Neural cell (in vitro differentiated cells): ENCODE measurements at regions not wholly inside any gene's neighbourhood (a gene's known extent, or its start where the extent isn't known, plus 50 kb on each side); places are given as distances from the start of the nearest gene placed in this dataset.

Experiments
- H2AFZ ChIP-seq: fragments of 200-600, 300-800 bp; sonication (generic), shearing (Covaris generic); 2 replicates; pipeline ENCODE4 v1.6.0; 2014; ENCODE audit warnings: low read depth, mild to moderate bottlenecking, antibody characterized with exemption, low read length, moderate library complexity
- H3F3A ChIP-seq: fragments of 200-600 bp; shearing (Covaris generic); 2 replicates; pipeline ENCODE4 v1.6.1; 2016; ENCODE audit warnings: mild to moderate bottlenecking, moderate library complexity, mixed read lengths, antibody characterized with exemption, low read length; ENCODE audit not compliant: insufficient read depth, poor library complexity, severe bottlenecking
- H3K27ac ChIP-seq: fragments of 200-600, 300-800 bp; sonication (generic), shearing (Covaris generic); 2 replicates; pipeline ENCODE4 v1.5.1; 2014; ENCODE audit warnings: mild to moderate bottlenecking, low read length, moderate library complexity
- H3K27me3 ChIP-seq: fragments of 300-800, 200-600 bp; sonication (generic), shearing (Covaris generic); 2 replicates; pipeline ENCODE4 v1.6.0; 2014; ENCODE audit warnings: mild to moderate bottlenecking, low read depth, low read length, moderate library complexity; ENCODE audit not compliant: insufficient read depth
- H3K36me3 ChIP-seq: fragments of 300-800, 200-600 bp; sonication (generic), shearing (Covaris generic); 2 replicates; pipeline ENCODE4 v1.5.1; 2014; ENCODE audit warnings: mild to moderate bottlenecking, antibody characterized with exemption, low read length, moderate library complexity; ENCODE audit not compliant: insufficient read depth
- H3K4me2 ChIP-seq: fragments of 300-800, 200-600 bp; sonication (generic), shearing (Covaris generic); 2 replicates; pipeline ENCODE4 v1.6.0; 2014; ENCODE audit warnings: mild to moderate bottlenecking, low read length
- H3K4me3 ChIP-seq: fragments of 300-800, 200-600 bp; sonication (generic), shearing (Covaris generic); 2 replicates; pipeline ENCODE4 v1.5.1; 2014; ENCODE audit warnings: mild to moderate bottlenecking, low read length, moderate library complexity
- H3K79me2 ChIP-seq: fragments of 200-600 bp; shearing (Covaris generic); replicated peaks from 2 replicates; pipeline ENCODE4 v1.6.0; 2014; ENCODE audit warnings: mild to moderate bottlenecking, low read length, moderate library complexity; ENCODE audit not compliant: insufficient read depth
- H3K9ac ChIP-seq: fragments of 300-800, 200-600 bp; sonication (generic), shearing (Covaris generic); 2 replicates; pipeline ENCODE4 v1.6.1; 2016; ENCODE audit warnings: mild to moderate bottlenecking, low read length, mixed read lengths
- H3K9me2 ChIP-seq: fragments of 200-600 bp; shearing (Covaris generic); 2 replicates; pipeline ENCODE4 v1.6.1; 2016; ENCODE audit warnings: mild to moderate bottlenecking, low read length, mixed read lengths; ENCODE audit not compliant: insufficient read depth
- H3K9me3 ChIP-seq: fragments of 200-600, 300-800 bp; sonication (generic), shearing (Covaris generic); 2 replicates; pipeline ENCODE4 v1.6.1; 2016; ENCODE audit warnings: mild to moderate bottlenecking, mixed run types, low read length, moderate library complexity, mixed read lengths
- H4K20me1 ChIP-seq: fragments of 200-600 bp; shearing (Covaris generic); 2 replicates; pipeline ENCODE4 v1.6.1; 2016; ENCODE audit warnings: mild to moderate bottlenecking, mixed run types; ENCODE audit not compliant: insufficient read depth
- CTCF ChIP-seq: fragments of 450-650 bp; IDR thresholded peaks from 2 replicates; pipeline ENCODE4 v1.5.1; 2014; ENCODE audit warnings: antibody characterized with exemption, mild to moderate bottlenecking, moderate library complexity; ENCODE audit not compliant: poor library complexity, severe bottlenecking
- EP300 ChIP-seq: fragments of 450-650 bp; conservative IDR thresholded peaks from 2 replicates; pipeline ENCODE4 v1.6.1; 2014; ENCODE audit warnings: antibody characterized with exemption, mild to moderate bottlenecking, moderate library complexity; ENCODE audit not compliant: poor library complexity, severe bottlenecking
- EZH2 ChIP-seq: fragments of 200-600, 300-800 bp; shearing (Covaris generic), sonication (generic); IDR thresholded peaks from 2 replicates; pipeline ENCODE4 v1.6.1; 2014; ENCODE audit warnings: antibody characterized with exemption, low read length, borderline replicate concordance, mild to moderate bottlenecking; ENCODE audit not compliant: insufficient read depth, poor library complexity, severe bottlenecking
- MXI1 ChIP-seq: fragments of 450-650 bp; conservative IDR thresholded peaks from 2 replicates; pipeline ENCODE4 v1.6.1; 2014; ENCODE audit warnings: antibody characterized with exemption, mild to moderate bottlenecking; ENCODE audit not compliant: poor library complexity, severe bottlenecking
- POLR2AphosphoS5 ChIP-seq: IDR thresholded peaks from 2 replicates; pipeline ENCODE4 v1.6.1; 2012
- RAD21 ChIP-seq: fragments of 450-650 bp; conservative IDR thresholded peaks from 2 replicates; pipeline ENCODE4 v1.6.1; 2014; ENCODE audit warnings: antibody characterized with exemption, mild to moderate bottlenecking, moderate library complexity
- REST ChIP-seq: IDR thresholded peaks from 2 replicates; pipeline ENCODE4 v1.6.1; 2012; ENCODE audit warnings: borderline replicate concordance
- SMC3 ChIP-seq: fragments of 450-650 bp; conservative IDR thresholded peaks from 2 replicates; pipeline ENCODE4 v1.6.1; 2014; ENCODE audit warnings: antibody characterized with exemption, mild to moderate bottlenecking, moderate library complexity; ENCODE audit not compliant: poor library complexity
- TAF1 ChIP-seq: IDR thresholded peaks from 2 replicates; pipeline ENCODE4 v1.6.1; 2012; ENCODE audit warnings: low read depth

GRCh38 chr16:79856581-79856980, 256.0 kb upstream of the MAF start:
- H3K36me3 ChIP-seq, result no peaks in the 10 kb centered on the region
- TF ChIP-seq SMC3 (no peak), EP300 (no peak), CTCF (no peak), TAF1 (no peak), MXI1 (no peak), RAD21 (no peak), POLR2AphosphoS5 (no peak), REST (no peak), EZH2 (no peak)
- H3K9me3 ChIP-seq, result peaks cover 5% of the 10 kb centered on the region

GRCh38 chr16:79850348-79850747, 249.8 kb upstream of the MAF start:
- Histone ChIP-seq H3K27ac (no peak overlapping the region), H3K79me2 (no peaks in the 10 kb centered on the region), H3K9me3 (no peaks in the 10 kb centered on the region), H3K9ac (no peak overlapping the region), H3F3A (no peaks in the 10 kb centered on the region), H3K36me3 (no peaks in the 10 kb centered on the region), H2AFZ (no peak overlapping the region), H3K9me2 (no peaks in the 10 kb centered on the region), H4K20me1 (no peaks in the 10 kb centered on the region), H3K4me3 (no peak overlapping the region), H3K4me2 (no peak overlapping the region), H3K27me3 (no peaks in the 10 kb centered on the region)
- TF ChIP-seq POLR2AphosphoS5 (no peak), RAD21 (no peak), REST (no peak), CTCF (no peak), TAF1 (no peak)

More at GRCh38 chr16:79856581-79856980, 256.0 kb upstream of the MAF start:
- no peak overlapping the region for H3K9ac ChIP-seq
- H3K27ac ChIP-seq, result no peak overlapping the region
- no peak overlapping the region for H2AFZ ChIP-seq
- no peaks in the 10 kb centered on the region for H3F3A ChIP-seq
- no peaks in the 10 kb centered on the region for H3K27me3 ChIP-seq
- no peaks in the 10 kb centered on the region for H3K9me2 ChIP-seq
- H3K79me2 ChIP-seq, result no peaks in the 10 kb centered on the region
- H4K20me1 ChIP-seq, result no peaks in the 10 kb centered on the region
- no peak overlapping the region for H3K4me2 ChIP-seq
- H3K4me3 ChIP-seq, result no peak overlapping the region
